ENCODE measurements at regions not wholly inside any gene's neighbourhood (a gene's known extent, or its start where the extent isn't known, plus 50 kb on each side); places are given as distances from the start of the nearest gene placed in this dataset.
"Not testable (repeated sequence)": the region's sequence is repeated elsewhere in the genome, so short reads cannot be mapped to it uniquely, and the experiment has no call there.

- H3K36me3 ChIP-seq (ENCODE audit: low read depth) = no peaks in the 10 kb centered on the region
- ATAC-seq (no peak), DNase-seq (no peak)
- no peak for TF ChIP-seq CTCF (IDR thresholded peaks at IDR 0.05)
- H3K4me3 ChIP-seq = no peak overlapping the region
- H3K4me1 ChIP-seq (ENCODE audit: low read depth) = peaks cover 15% of the 10 kb centered on the region
- intact Hi-C loops (cut with DNase I, micrococcal nuclease) = no loop called here
- H3K9me3 ChIP-seq = no peaks in the 10 kb centered on the region
Measured at GRCh38 chr2:116809109-116809508, 1005.4 kb upstream of the DDX18 start.

- DNase-seq (peak in 1 of 3 donors; percentile 59), ATAC-seq (peak; percentile 79)
- no peaks in the 10 kb centered on the region for H3K9me3 ChIP-seq
Measured at GRCh38 chr2:116810071-116810470, 1004.4 kb upstream of the DDX18 start.

GRCh38 chr2:116810645-116811044 lies 1003.8 kb upstream of the DDX18 start:
- intact Hi-C loops (cut with DNase I, micrococcal nuclease) = no loop called here
- DNase-seq (no peak), ATAC-seq (no peak)
- TF ChIP-seq CTCF (IDR thresholded peaks at IDR 0.05) = no peak
- Histone ChIP-seq H3K4me3 (no peak overlapping the region), H3K9me3 (no peaks in the 10 kb centered on the region), H3K36me3 (ENCODE audit: low read depth) (no peaks in the 10 kb centered on the region), H3K4me1 (ENCODE audit: low read depth) (peaks cover 8% of the 10 kb centered on the region)

More at GRCh38 chr2:116810071-116810470, 1004.4 kb upstream of the DDX18 start:
- intact Hi-C loops (cut with DNase I, micrococcal nuclease) = no loop called here
- no peaks in the 10 kb centered on the region for H3K36me3 ChIP-seq (ENCODE audit: low read depth)
- H3K4me3 ChIP-seq = no peak overlapping the region
- H3K4me1 ChIP-seq (ENCODE audit: low read depth) = peaks cover 13% of the 10 kb centered on the region
- no peak for TF ChIP-seq CTCF (IDR thresholded peaks at IDR 0.05)

GRCh38 chr2:116819355-116819754 lies 995.1 kb upstream of the DDX18 start:
- no peak for TF ChIP-seq CTCF (IDR thresholded peaks at IDR 0.05)
- no peaks in the 10 kb centered on the region for H3K4me1 ChIP-seq (ENCODE audit: low read depth)
- ATAC-seq = no peak
- DNase-seq = no peak
- H3K36me3 ChIP-seq (ENCODE audit: low read depth) = no peaks in the 10 kb centered on the region
- no peaks in the 10 kb centered on the region for H3K9me3 ChIP-seq
- intact Hi-C loops (cut with DNase I, micrococcal nuclease) = no loop called here
- no peak overlapping the region for H3K4me3 ChIP-seq

GRCh38 chr2:116820986-116821385 lies 993.5 kb upstream of the DDX18 start:
- no peaks in the 10 kb centered on the region for H3K36me3 ChIP-seq (ENCODE audit: low read depth)
- DNase-seq (no peak), ATAC-seq (no peak)
- H3K4me1 ChIP-seq (ENCODE audit: low read depth) = no peaks in the 10 kb centered on the region
- H3K9me3 ChIP-seq = no peaks in the 10 kb centered on the region
- H3K4me3 ChIP-seq = no peak overlapping the region
- intact Hi-C loops (cut with DNase I, micrococcal nuclease) = no loop called here
- TF ChIP-seq CTCF (IDR thresholded peaks at IDR 0.05) = no peak

- H3K36me3 ChIP-seq (ENCODE audit: low read depth); H3K9me3 ChIP-seq; ATAC-seq; DNase-seq; H3K4me3 ChIP-seq; intact Hi-C loops (cut with DNase I, micrococcal nuclease); H3K4me1 ChIP-seq (ENCODE audit: low read depth): not testable (repeated sequence)
Measured at GRCh38 chr2:116829543-116829942, 984.9 kb upstream of the DDX18 start.
